Activated CD4-positive, alpha-beta T cell treated with anti-CD3 and anti-CD28 coated beads, Interleukin-2, Interleukin-6, amounts not matched to agents 100 ng/mL and 50 ng/mL, durations not matched to agents 16 hours and 8 hours (primary cell): ENCODE measurements at regions not wholly inside any gene's neighbourhood (a gene's known extent, or its start where the extent isn't known, plus 50 kb on each side); places are given as distances from the start of the nearest gene placed in this dataset.

Experiments used
- DNase-seq: peaks from one replicate; pipeline ENCODE4 v3.0.0-alpha.2; 2020

GRCh38 chr5:66306844-66307315 lies 162.8 kb downstream of the SREK1 start:
- no peak for DNase-seq

GRCh38 chr5:66307647-66308241 lies 163.6 kb downstream of the SREK1 start:
- DNase-seq: peak; percentile 63

- DNase-seq: no peak
Measured at GRCh38 chr5:66312266-66312665, 168.2 kb downstream of the SREK1 start.

- DNase-seq: no peak
Measured at GRCh38 chr5:66315784-66316183, 171.7 kb downstream of the SREK1 start.

GRCh38 chr5:66322786-66323528 lies 178.9 kb downstream of the SREK1 start:
- DNase-seq: no peak

- DNase-seq: no peak
Measured at GRCh38 chr5:66323529-66323895, 179.4 kb downstream of the SREK1 start.

GRCh38 chr5:66324357-66324756 lies 180.3 kb downstream of the SREK1 start:
- DNase-seq: no peak

- DNase-seq: no peak
Measured at GRCh38 chr5:66326276-66326675, 182.2 kb downstream of the SREK1 start.

GRCh38 chr5:66327008-66327407 lies 182.9 kb downstream of the SREK1 start:
- DNase-seq: no peak

GRCh38 chr5:66329078-66329477 lies 185.0 kb downstream of the SREK1 start:
- DNase-seq: no peak

GRCh38 chr5:66333192-66333591 lies 189.1 kb downstream of the SREK1 start:
- no peak for DNase-seq

- no peak for DNase-seq
Measured at GRCh38 chr5:66337626-66338226, 193.6 kb downstream of the SREK1 start.

GRCh38 chr5:66338828-66339227 lies 194.7 kb downstream of the SREK1 start:
- no peak for DNase-seq

GRCh38 chr5:66339896-66340295 lies 195.8 kb downstream of the SREK1 start:
- no peak for DNase-seq

GRCh38 chr5:66340786-66341185 lies 196.7 kb downstream of the SREK1 start:
- no peak for DNase-seq

GRCh38 chr5:66342341-66342880 lies 198.3 kb downstream of the SREK1 start:
- DNase-seq: no peak

GRCh38 chr5:66343370-66344071 lies 199.4 kb downstream of the SREK1 start:
- DNase-seq: no peak

GRCh38 chr5:66344544-66344943 lies 200.4 kb downstream of the SREK1 start:
- DNase-seq: no peak

- DNase-seq: no peak
Measured at GRCh38 chr5:66345281-66345680, 201.2 kb downstream of the SREK1 start.

GRCh38 chr5:66346869-66347268 lies 202.8 kb downstream of the SREK1 start:
- no peak for DNase-seq

- no peak for DNase-seq
Measured at GRCh38 chr5:66348387-66349125, 204.5 kb downstream of the SREK1 start.

- DNase-seq: no peak
Measured at GRCh38 chr5:66351813-66352212, 207.7 kb downstream of the SREK1 start.

GRCh38 chr5:66353186-66353585 lies 209.1 kb downstream of the SREK1 start:
- no peak for DNase-seq
